Hepatocyte (in vitro differentiated cells): ENCODE measurements at regions not wholly inside any gene's neighbourhood (a gene's known extent, or its start where the extent isn't known, plus 50 kb on each side); places are given as distances from the start of the nearest gene placed in this dataset.

Experiments
- DNase-seq: peaks from one replicate; pipeline ENCODE4 v3.0.0-alpha.2; 2016; ENCODE audit warnings: low spot score
- H2AFZ ChIP-seq: fragments of 200-600 bp; sonication (generic); 2 replicates; pipeline ENCODE4 v1.6.0; 2016; ENCODE audit warnings: antibody characterized with exemption, mild to moderate bottlenecking
- H3K27ac ChIP-seq: fragments of 200-600 bp; sonication (generic); 2 replicates; pipeline ENCODE4 v1.5.1; 2016; ENCODE audit warnings: mild to moderate bottlenecking
- H3K27me3 ChIP-seq: fragments of 200-600 bp; sonication (generic); 2 replicates; pipeline ENCODE4 v1.6.1; 2016
- H3K36me3 ChIP-seq: fragments of 200-600 bp; sonication (generic); replicated peaks from 2 replicates; pipeline ENCODE4 v1.5.1; 2016; ENCODE audit warnings: low read depth; ENCODE audit not compliant: insufficient read depth
- H3K4me1 ChIP-seq: fragments of 200-600 bp; sonication (generic); 2 replicates; pipeline ENCODE4 v1.5.1; 2016; ENCODE audit warnings: mild to moderate bottlenecking, moderate library complexity; ENCODE audit not compliant: insufficient read depth
- H3K4me2 ChIP-seq: fragments of 200-600 bp; sonication (generic); 2 replicates; pipeline ENCODE4 v1.6.0; 2016
- H3K4me3 ChIP-seq: fragments of 200-600 bp; sonication (generic); 2 replicates; pipeline ENCODE4 v1.5.1; 2016; ENCODE audit warnings: mild to moderate bottlenecking
- H3K79me2 ChIP-seq: fragments of 200-600 bp; sonication (generic); 2 replicates; pipeline ENCODE4 v1.6.0; 2017; ENCODE audit warnings: mild to moderate bottlenecking
- H3K9me2 ChIP-seq: fragments of 200-600 bp; sonication (generic); replicated peaks from 2 replicates; pipeline ENCODE4 v1.6.0; 2017; ENCODE audit warnings: mild to moderate bottlenecking; ENCODE audit not compliant: insufficient read depth
- H3K9me3 ChIP-seq: fragments of 200-600 bp; sonication (generic); 2 replicates; pipeline ENCODE4 v1.5.1; 2016; ENCODE audit warnings: low read depth, mild to moderate bottlenecking
- H4K20me1 ChIP-seq: fragments of 200-600 bp; sonication (generic); 2 replicates; pipeline ENCODE4 v1.6.0; 2016; ENCODE audit warnings: mild to moderate bottlenecking; ENCODE audit not compliant: insufficient read depth, poor library complexity, severe bottlenecking
- EZH2 ChIP-seq: fragments of 200-600 bp; sonication (generic); IDR thresholded peaks from 2 replicates; pipeline ENCODE4 v1.6.1; 2016; ENCODE audit warnings: antibody characterized with exemption, mild to moderate bottlenecking, borderline replicate concordance
- EZH2phosphoT487 ChIP-seq: fragments of 200-600 bp; sonication (generic); IDR thresholded peaks from one replicate; pipeline ENCODE4 v1.6.1; 2018; ENCODE audit warnings: antibody characterized with exemption, mild to moderate bottlenecking, low read depth, moderate library complexity; ENCODE audit not compliant: unreplicated experiment, severe bottlenecking
- WGBS: methylation state at CpG from one replicate; pipeline ENCODE4 v1.1.6; 2016; ENCODE audit warnings: low lambda C conversion rate; ENCODE audit errors: missing lambda C conversion rate; 5-methylcytosine and 5-hydroxymethylcytosine counted together
- TF ChIP-seq, protein P1 (sequence below): fragments of 200-600 bp; sonication (generic); IDR thresholded peaks from 2 replicates; pipeline ENCODE4 v1.5.1; 2016; ENCODE audit warnings: antibody characterized with exemption, mild to moderate bottlenecking; ENCODE audit not compliant: poor library complexity

GRCh38 chr22:34294476-34294875, 374.2 kb upstream of the LARGE1 start:
- Histone ChIP-seq H3K36me3 (no peaks in the 10 kb centered on the region), H4K20me1 (no peaks in the 10 kb centered on the region), H3K27ac (no peak overlapping the region), H3K4me2 (no peak overlapping the region), H3K9me2 (no peaks in the 10 kb centered on the region), H3K79me2 (no peaks in the 10 kb centered on the region), H2AFZ (no peak overlapping the region), H3K9me3 (no peaks in the 10 kb centered on the region), H3K27me3 (no peaks in the 10 kb centered on the region), H3K4me1 (no peaks in the 10 kb centered on the region), H3K4me3 (no peak overlapping the region)
- WGBS: 82% methylated on average over 5 of the region's 5 CpGs
- DNase-seq: no peak
- no peak for TF ChIP-seq EZH2

DNA sequence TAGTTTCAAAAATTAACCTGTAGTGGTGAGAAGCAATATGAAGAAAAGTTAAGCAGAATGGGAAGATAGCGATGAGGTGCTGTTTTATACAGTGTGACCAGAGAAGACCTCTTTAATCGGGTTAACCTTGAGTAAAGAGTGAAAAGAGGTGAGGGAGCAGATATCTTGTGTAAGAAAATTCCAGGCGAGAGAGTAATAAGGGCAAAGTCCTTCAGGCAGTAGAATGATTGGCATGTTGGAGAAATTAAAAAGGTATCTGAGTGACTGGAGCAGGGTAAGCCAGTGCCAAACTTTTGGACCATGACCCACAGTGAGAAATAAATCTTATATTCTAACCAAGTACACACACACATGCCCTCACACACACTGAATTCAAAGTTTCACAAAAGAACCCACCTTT, 374.7 kb upstream of the LARGE1 start:
- Histone ChIP-seq H4K20me1 (no peaks in the 10 kb centered on the region), H3K27me3 (no peaks in the 10 kb centered on the region), H3K27ac (no peak overlapping the region), H3K9me3 (no peaks in the 10 kb centered on the region), H3K79me2 (no peaks in the 10 kb centered on the region), H3K36me3 (no peaks in the 10 kb centered on the region), H3K9me2 (no peaks in the 10 kb centered on the region), H3K4me1 (no peaks in the 10 kb centered on the region), H2AFZ (no peak overlapping the region), H3K4me3 (no peak overlapping the region), H3K4me2 (no peak overlapping the region)
- 62% methylated on average over 3 of the region's 3 CpGs for WGBS
- peak; percentile 11 for DNase-seq
- TF ChIP-seq EZH2phosphoT487 (no peak), EZH2 (no peak)
- TF ChIP-seq, protein P1, sequence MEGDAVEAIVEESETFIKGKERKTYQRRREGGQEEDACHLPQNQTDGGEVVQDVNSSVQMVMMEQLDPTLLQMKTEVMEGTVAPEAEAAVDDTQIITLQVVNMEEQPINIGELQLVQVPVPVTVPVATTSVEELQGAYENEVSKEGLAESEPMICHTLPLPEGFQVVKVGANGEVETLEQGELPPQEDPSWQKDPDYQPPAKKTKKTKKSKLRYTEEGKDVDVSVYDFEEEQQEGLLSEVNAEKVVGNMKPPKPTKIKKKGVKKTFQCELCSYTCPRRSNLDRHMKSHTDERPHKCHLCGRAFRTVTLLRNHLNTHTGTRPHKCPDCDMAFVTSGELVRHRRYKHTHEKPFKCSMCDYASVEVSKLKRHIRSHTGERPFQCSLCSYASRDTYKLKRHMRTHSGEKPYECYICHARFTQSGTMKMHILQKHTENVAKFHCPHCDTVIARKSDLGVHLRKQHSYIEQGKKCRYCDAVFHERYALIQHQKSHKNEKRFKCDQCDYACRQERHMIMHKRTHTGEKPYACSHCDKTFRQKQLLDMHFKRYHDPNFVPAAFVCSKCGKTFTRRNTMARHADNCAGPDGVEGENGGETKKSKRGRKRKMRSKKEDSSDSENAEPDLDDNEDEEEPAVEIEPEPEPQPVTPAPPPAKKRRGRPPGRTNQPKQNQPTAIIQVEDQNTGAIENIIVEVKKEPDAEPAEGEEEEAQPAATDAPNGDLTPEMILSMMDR: no peak

- H3K4me2 ChIP-seq: no peak overlapping the region
- no peaks in the 10 kb centered on the region for H4K20me1 ChIP-seq
- no peak overlapping the region for H2AFZ ChIP-seq
- no peak for TF ChIP-seq EZH2phosphoT487
- TF ChIP-seq, protein P1: no peak
- TF ChIP-seq EZH2: no peak
- H3K4me1 ChIP-seq: no peaks in the 10 kb centered on the region
- 88% methylated on average over 2 of the region's 2 CpGs for WGBS
- H3K27ac ChIP-seq: no peak overlapping the region
- no peaks in the 10 kb centered on the region for H3K27me3 ChIP-seq
- no peaks in the 10 kb centered on the region for H3K9me3 ChIP-seq
- no peaks in the 10 kb centered on the region for H3K36me3 ChIP-seq
- H3K4me3 ChIP-seq: no peak overlapping the region
- H3K79me2 ChIP-seq: no peaks in the 10 kb centered on the region
- no peaks in the 10 kb centered on the region for H3K9me2 ChIP-seq
- peak; percentile 26 for DNase-seq
Observed at GRCh38 chr22:34296461-34296860, 376.2 kb upstream of the LARGE1 start.

DNA sequence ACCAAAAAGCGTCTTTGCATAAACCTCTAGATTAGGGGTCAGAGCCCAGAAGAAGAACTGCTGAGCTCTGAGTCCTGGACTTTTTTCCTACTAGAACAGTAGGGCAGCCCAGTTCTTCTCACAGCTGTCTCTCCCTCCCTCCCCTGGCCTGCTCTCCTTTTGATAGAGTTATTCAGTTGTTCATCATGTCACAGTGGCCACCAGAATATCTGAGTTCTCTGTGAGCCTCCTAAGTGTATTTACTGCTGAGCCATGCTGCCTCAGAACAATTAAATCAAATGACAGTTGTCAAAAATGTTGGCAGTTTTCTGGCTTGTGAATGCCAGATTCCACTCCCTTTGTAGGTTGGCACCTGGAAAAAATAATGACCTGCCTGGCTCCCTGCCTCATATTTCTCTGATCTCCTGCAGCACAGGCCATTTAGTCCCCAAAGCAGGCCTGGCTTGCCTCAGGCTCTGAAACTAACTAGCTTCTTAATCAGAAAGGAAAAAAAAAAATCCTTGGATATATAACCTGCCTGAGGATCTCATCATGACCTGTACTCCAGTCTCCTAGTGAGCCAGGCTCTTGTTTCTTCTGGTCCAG, 377.4 kb upstream of the LARGE1 start:
- H4K20me1 ChIP-seq: no peaks in the 10 kb centered on the region
- no peaks in the 10 kb centered on the region for H3K36me3 ChIP-seq
- no peak overlapping the region for H3K27ac ChIP-seq
- H3K4me1 ChIP-seq: no peaks in the 10 kb centered on the region
- TF ChIP-seq, protein P1: no peak
- TF ChIP-seq EZH2phosphoT487: no peak
- TF ChIP-seq EZH2: no peak
- no peak for DNase-seq
- no peaks in the 10 kb centered on the region for H3K9me3 ChIP-seq
- 95% methylated on average over 1 of the region's 1 CpG for WGBS
- no peaks in the 10 kb centered on the region for H3K9me2 ChIP-seq
- H3K79me2 ChIP-seq: no peaks in the 10 kb centered on the region
- H2AFZ ChIP-seq: no peak overlapping the region
- H3K4me2 ChIP-seq: no peak overlapping the region
- no peaks in the 10 kb centered on the region for H3K27me3 ChIP-seq
- no peak overlapping the region for H3K4me3 ChIP-seq
